HG02973 (cell line): ENCODE measurements at regions not wholly inside any gene's neighbourhood (a gene's known extent, or its start where the extent isn't known, plus 50 kb on each side); places are given as distances from the start of the nearest gene placed in this dataset.

Experiments
- ATAC-seq: cut with Tn5 transposase; IDR thresholded peaks from one replicate; pipeline ENCODE4 v1.9.1; 2021; ENCODE audit warnings: moderate library complexity; ENCODE audit not compliant: unreplicated experiment

DNA sequence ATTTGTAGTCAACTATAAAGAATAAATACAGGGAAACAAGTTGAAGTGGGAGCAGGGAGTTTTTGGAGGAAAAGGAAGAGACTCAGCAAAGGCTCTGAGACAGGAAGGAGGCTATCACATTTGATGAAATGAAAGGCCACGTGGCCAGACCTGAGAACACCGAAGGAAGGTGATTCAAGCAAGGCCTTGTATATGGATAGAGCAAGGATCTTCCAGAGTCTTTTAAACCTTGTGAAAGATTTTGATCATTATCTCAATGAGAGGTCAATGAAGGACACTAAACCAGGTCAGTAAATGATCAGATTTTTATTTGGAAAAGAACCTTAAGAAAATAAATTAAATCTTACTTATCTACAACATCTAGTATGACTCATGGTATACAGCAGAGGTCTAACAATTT is 523.5 kb downstream of the SLC16A7 start:
- ATAC-seq, result no peak

DNA sequence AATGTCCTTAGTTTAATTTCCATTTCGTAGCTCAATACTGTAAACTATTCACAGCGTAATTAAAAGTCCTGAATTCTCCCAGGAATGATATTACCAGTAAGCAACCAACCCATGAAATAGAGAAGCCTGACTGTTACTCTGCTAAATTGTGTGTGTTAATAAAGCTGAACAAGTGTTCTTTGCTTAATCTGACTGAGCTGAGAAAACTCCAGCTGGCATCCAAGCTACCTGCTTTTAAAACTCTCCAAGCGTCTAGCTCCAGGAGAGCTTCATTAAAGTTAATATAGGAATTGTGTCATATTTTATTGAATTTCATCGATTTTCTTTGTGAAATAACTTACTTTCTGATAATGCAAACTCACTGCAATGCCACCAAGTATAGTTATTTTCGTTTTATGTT is 524.4 kb downstream of the SLC16A7 start:
- no peak for ATAC-seq

DNA sequence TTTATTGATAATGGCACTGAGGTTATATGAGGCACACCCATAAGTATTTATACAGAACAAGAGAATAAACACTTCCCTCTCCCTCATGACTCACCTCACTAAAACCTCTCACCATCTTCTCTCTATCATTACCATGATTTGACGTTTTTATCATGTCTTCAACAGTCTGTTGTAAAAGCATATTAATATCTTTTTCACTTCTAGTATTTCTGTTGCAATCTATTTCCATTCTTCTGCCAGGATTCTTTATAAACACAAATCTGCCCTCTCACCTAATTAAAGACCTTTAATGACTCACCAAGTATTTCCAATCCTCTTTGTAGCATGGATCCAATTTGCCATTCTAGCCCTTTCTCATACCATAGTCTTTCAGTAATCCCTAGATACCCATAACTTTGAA is 527.7 kb downstream of the SLC16A7 start:
- no peak for ATAC-seq

GRCh38 chr12:60137513-60137912 is 541.7 kb downstream of the SLC16A7 start:
- no peak for ATAC-seq

GRCh38 chr12:60138526-60138925 is 542.7 kb downstream of the SLC16A7 start:
- no peak for ATAC-seq

DNA sequence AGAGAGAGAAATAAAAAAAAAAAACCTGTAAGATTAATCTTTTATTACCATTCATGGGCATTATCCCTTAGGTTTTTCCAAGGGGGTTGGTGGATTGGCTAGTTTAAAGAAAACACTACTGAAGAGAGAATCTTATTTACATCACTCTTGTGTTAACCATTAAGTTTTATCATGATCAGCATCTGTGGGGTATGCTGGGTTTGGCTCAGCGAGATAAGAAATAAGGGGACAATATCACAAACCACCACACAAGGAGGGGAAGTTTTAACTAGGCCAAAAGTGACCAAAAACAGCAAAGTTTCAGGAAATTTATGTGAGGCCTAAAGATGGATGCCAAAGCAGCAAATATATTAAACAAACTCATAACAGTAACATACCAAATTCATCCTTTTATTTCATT is 548.6 kb downstream of the SLC16A7 start:
- no peak for ATAC-seq

GRCh38 chr12:60148109-60148508 is 552.3 kb downstream of the SLC16A7 start:
- ATAC-seq, result no peak

GRCh38 chr12:60148831-60149230 is 553.0 kb downstream of the SLC16A7 start:
- no peak for ATAC-seq

DNA sequence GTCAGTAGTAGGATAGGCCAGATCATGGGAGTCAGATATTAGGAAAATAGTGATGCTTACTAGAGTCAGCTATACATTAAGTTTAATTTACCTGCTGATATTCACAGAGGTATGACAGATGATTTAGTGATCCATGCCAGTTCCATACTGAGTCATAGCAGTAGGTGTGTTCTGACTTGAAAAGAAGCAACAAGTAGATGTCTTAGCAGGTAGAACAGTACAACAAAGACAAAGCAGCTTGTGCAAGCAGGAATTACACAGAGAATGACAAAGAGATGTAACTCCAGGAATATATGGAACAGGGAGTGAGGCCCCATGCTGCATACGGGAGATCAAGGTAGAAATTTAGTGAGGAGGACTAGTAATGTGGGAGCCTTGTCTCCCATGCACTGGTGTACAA is 556.9 kb downstream of the SLC16A7 start:
- no peak for ATAC-seq

GRCh38 chr12:60159761-60160160 is 563.9 kb downstream of the SLC16A7 start:
- no peak for ATAC-seq

GRCh38 chr12:60162988-60163720 is 567.3 kb downstream of the SLC16A7 start:
- no peak for ATAC-seq

- ATAC-seq, result no peak
Measured at GRCh38 chr12:60165781-60166180, 570.0 kb downstream of the SLC16A7 start.

DNA sequence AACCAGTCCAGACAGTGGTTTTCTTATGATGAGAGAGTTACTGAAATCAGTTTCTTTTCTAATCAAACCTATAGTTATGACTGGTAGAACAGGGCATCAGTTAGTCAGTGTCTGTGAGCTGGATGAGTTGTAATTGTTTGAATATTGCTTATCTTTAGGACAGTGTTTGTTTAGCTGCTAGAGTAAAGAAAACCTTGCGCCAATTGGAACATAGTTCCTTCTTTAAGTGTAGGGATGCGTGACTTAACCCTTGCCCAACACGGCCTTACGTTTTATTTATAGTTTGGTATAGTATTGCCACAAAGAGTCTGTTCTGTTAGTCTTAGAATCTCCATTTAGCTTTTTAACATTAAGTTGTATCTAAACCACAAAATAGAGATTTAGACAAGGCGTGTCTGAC is 572.6 kb downstream of the SLC16A7 start:
- ATAC-seq, result no peak

GRCh38 chr12:60169904-60170303 is 574.1 kb downstream of the SLC16A7 start:
- no peak for ATAC-seq

GRCh38 chr12:60172266-60173211 is 576.7 kb downstream of the SLC16A7 start:
- ATAC-seq, result no peak

DNA sequence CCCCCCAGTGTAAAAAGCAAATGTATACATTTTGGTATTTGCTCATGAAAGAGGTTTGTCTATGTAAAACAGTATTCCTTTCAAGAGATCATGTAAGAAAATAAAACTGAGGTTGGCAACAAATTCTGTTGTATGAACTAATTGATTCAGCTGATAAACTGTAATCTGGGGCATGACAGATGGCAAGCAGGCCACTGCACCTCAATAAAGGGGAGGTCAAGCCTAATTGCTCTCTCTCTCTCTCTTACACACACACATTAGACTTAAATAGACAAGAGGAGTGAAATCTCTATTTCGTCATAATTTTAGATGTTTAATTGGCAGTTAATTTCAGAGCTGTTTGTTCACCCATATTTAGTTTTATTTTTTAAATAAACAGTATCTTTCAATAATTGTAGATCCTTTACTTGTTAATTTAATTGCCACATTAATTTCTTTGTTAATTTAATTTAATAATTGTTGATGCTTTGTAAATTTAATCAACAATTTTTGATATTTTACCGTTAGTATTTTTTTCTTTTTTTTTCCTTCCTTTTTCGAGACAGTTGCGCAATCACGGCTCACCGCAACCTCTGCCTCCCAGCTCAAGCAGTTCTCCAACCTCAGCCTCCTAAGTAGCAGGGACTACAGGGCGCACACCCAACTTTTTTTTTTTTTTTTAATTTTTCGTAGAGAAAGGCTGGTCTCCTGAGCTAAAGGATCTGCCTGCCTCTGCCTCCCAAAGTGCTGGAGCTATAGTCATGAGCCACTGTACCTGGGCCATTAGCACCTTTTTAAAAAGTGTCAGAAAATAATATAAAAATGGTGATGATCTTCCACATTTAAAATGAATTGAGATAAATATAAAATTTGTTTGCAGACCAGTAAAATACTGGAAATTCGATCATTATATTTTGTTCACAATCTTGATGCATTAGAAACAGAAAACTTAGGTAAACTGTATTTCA is 577.7 kb downstream of the SLC16A7 start:
- no peak for ATAC-seq

DNA sequence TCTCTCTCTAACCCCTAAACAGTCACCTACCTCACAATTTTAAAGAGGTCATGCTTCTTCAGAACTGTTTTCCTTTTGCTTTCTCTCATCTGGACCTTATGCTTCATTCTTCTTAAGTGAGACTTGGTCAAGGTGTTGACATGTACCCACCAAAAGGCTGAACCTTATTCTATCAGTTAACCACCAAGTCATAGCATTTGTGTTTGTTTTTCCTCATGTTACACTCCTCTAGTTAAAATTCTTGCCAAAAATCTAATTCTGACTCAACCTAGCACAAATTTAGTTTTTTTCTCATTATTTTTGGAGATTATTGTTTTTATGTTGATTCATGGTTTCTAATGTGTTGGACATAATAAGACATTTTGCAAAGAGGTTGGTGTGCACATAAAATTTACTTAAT is 578.6 kb downstream of the SLC16A7 start:
- no peak for ATAC-seq

GRCh38 chr12:60174941-60175340 is 579.1 kb downstream of the SLC16A7 start:
- no peak for ATAC-seq

- ATAC-seq, result no peak
Measured at GRCh38 chr12:60176891-60177290, 581.1 kb downstream of the SLC16A7 start.

DNA sequence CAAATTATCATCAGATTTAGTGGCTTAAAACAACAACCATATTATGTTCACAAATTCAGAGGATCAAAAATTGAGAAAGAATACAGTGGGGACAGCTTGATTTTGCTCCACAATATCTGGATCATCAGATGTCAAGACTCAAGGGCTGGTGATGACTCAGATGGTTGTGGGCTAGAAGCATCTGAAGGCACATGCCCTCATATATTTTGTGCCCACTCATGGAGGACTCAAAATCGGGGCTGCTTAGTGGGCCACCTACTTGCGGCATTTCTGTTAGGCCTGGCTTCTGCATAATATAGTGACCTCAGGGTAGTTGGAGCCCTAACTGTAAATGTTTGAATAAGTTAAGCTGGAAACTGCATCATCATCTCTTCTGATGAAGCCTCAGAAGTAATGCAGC is 584.5 kb downstream of the SLC16A7 start:
- no peak for ATAC-seq

- ATAC-seq, result no peak
Measured at GRCh38 chr12:60182354-60182753, 586.5 kb downstream of the SLC16A7 start.
